GM12892 (cell line): ENCODE measurements at regions not wholly inside any gene's neighbourhood (a gene's known extent, or its start where the extent isn't known, plus 50 kb on each side); places are given as distances from the start of the nearest gene placed in this dataset.

Experiments
- POLR2A ChIP-seq: IDR thresholded peaks from 2 replicates; pipeline ENCODE4 v1.6.1; 2011; ENCODE audit warnings: low read depth, low read length, control low read depth
- TAF1 ChIP-seq: IDR thresholded peaks from 2 replicates; pipeline ENCODE4 v1.6.1; 2011; ENCODE audit warnings: low read depth, mild to moderate bottlenecking, control low read depth, low read length, borderline replicate concordance

DNA sequence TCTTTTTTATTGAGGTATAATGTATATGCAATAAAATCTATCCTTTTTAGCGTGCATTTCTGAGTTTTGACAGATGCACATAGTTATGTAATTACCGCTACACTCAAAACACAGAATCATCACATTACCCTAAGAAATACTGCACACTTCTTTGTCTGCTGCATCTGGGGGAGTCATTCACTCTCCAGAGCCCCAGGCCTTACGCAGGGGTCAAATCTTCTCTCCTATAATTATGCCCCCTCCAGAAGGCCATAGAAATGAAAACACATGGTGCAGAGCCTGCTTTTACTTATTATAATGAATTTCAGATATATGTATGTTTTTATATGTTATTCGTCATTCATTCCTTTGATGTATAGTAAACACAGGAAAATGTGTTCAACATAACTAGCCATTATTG is 296.5 kb upstream of the TMEM132C start:
- TF ChIP-seq TAF1 = no peak
- TF ChIP-seq POLR2A = no peak
